AG04449 (cell line): ENCODE measurements at regions not wholly inside any gene's neighbourhood (a gene's known extent, or its start where the extent isn't known, plus 50 kb on each side); places are given as distances from the start of the nearest gene placed in this dataset.

Experiments used
- CTCF ChIA-PET: fragments of 350-600 bp; formaldehyde crosslinking; extraction: SDS; loops from one replicate; lab custom pipeline; 2021; ENCODE audit warnings: antibody characterized with exemption; lab: Yijun Ruan, JAX
- POLR2A ChIA-PET: fragments of 400-600, 350-600 bp; formaldehyde crosslinking; extraction: SDS; loops from one replicate; lab custom pipeline; 2020; ENCODE audit warnings: antibody characterized with exemption, inconsistent platforms; lab: Yijun Ruan, JAX
- DNase-seq: peaks from one replicate; pipeline ENCODE4 v3.0.0-alpha.2; 2010; ENCODE audit warnings: low read depth, low spot score
- H3K4me3 ChIP-seq: 2 replicates; pipeline ENCODE4 v1.5.1; 2011; ENCODE audit warnings: low read depth, mild to moderate bottlenecking, control low read depth, low read length
- TF ChIP-seq, protein P1 (sequence below): IDR thresholded peaks from one replicate; pipeline ENCODE4 v1.5.1; 2011; ENCODE audit warnings: mild to moderate bottlenecking, moderate library complexity, low read length, control low read depth, inconsistent platforms; ENCODE audit not compliant: insufficient read depth; ENCODE audit errors: missing control alignments

DNA sequence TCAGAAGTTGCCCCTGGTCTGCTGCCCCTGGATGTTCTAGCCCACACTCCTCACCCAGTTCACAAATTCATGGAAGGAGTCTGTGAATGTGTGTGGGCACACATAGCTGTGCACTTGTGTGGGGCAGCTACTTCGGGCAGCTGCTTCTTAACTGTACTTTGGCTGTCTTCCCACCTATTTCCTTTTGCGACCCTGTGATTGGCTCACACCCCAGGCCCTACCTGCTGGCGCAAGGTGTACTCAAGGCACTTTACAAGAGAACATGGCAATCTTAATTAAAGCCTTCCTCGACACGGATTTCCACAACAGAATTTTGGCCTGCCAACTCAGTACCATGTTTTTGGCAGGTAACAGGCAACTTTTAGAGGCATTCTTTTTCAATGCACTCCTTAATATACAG is 86.5 kb upstream of the CTTNBP2NL start:
- TF ChIP-seq, protein P1, sequence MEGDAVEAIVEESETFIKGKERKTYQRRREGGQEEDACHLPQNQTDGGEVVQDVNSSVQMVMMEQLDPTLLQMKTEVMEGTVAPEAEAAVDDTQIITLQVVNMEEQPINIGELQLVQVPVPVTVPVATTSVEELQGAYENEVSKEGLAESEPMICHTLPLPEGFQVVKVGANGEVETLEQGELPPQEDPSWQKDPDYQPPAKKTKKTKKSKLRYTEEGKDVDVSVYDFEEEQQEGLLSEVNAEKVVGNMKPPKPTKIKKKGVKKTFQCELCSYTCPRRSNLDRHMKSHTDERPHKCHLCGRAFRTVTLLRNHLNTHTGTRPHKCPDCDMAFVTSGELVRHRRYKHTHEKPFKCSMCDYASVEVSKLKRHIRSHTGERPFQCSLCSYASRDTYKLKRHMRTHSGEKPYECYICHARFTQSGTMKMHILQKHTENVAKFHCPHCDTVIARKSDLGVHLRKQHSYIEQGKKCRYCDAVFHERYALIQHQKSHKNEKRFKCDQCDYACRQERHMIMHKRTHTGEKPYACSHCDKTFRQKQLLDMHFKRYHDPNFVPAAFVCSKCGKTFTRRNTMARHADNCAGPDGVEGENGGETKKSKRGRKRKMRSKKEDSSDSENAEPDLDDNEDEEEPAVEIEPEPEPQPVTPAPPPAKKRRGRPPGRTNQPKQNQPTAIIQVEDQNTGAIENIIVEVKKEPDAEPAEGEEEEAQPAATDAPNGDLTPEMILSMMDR = no peak
- POLR2A ChIA-PET = no interaction called here
- CTCF ChIA-PET = no interaction called here
- no peak for DNase-seq
- H3K4me3 ChIP-seq = no peak overlapping the region

DNA sequence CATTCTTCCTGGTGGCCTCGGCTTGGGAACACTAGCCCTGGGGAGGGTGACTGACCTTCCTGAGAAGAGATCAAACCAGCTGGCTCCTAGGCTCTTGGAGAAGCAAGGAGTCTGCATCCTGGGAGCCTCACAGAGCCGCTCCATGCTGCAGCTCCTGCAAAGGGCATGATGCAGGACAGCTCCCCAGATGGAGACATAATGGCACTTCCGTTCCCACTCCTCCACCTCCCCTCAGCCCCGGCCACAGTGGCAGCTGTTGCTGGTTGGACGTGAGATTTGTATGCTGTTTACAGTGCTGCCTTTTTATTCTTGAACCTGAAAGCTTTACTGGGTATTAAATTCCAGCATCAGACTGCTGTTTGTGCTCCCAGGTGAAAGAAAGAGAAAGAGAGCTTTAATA is 83.7 kb upstream of the CTTNBP2NL start:
- TF ChIP-seq, protein P1 = no peak
- H3K4me3 ChIP-seq = no peak overlapping the region
- ChIA-PET CTCF (interaction anchor here (2.7 kb wide), 1 partner anchor 13 kb away, joined by 14 read pairs; no protein-coding TSS in a partner anchor), POLR2A (no interaction called here)
- DNase-seq = no peak

DNA sequence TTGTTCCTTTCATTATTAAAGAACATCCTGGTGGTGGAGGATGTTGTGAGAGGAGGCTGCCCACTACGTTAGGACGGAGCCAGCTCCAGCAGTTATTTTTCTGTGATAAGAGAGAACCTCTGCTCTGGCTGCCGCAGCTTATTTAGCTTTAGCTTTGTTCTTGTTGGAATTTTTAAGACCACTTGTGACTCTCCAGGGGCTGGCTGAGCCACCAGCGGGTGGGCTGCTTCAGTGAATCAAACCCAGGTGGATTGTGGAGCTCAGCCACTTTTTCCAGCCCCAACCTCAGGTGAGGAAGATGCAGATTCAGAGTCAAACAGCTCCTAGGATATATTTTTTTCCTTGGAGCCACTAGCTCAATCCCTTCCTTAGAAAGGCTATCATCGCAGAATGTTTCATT is 83.1 kb upstream of the CTTNBP2NL start:
- POLR2A ChIA-PET = no interaction called here
- CTCF ChIA-PET = interaction anchor here (2.7 kb wide), 1 partner anchor 13 kb away, joined by 14 read pairs; no protein-coding TSS in a partner anchor
- DNase-seq = no peak
- TF ChIP-seq, protein P1 = no peak
- no peak overlapping the region for H3K4me3 ChIP-seq

DNA sequence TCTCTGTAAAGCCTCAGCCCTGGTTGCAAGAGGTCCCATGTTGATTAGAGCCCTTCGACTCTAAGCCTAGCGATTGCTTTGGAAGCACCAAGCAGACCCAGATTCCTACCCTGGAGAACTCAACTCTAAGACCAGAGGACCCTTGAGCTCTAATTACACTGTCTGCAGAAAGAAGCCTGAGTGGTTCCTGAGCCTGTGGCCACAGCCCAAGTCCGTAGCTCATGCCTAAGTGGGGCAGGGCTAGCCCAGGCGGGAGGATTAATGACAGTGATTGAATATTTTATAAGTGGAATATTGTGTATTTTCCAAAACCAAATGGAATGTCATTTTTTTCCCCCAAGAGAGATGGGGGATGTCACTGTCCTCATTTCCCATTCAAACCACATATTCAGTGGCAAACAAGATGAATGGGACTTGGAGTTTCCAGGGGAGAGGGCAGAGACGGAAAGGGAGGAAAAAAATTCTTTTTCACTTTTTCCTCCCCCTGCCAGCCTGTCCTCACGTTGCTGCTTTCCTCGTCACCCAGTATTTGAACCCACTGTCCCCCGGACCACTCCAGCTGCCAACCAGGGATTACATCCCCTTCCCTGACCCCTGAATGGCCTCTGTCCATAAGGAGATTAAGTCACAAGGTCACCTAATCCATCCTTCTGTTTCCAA is 79.6 kb upstream of the CTTNBP2NL start:
- POLR2A ChIA-PET = no interaction called here
- TF ChIP-seq, protein P1 = no peak
- no peak for DNase-seq
- CTCF ChIA-PET = interaction anchor here (1.1 kb wide), 1 partner anchor 16 kb away, joined by 3 read pairs; no protein-coding TSS in a partner anchor
- no peak overlapping the region for H3K4me3 ChIP-seq

DNA sequence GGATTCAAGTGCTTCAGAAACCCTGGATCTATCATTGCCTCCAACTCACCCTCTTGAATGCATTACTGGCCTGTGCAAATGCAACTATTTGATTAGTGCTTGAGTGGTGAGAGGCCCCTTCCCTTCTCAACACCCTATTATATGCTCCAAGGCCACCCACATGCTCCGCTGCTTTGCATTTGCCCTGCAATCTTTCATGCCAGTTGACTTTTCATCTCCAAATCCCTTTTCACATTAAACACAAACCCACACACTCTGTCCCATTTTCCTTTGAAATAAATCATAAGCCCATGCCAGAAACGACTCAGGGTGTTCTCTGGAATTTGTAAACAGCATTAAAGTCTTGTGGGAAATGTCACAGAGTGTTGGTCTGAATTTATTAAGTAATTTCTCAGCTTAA is 78.9 kb upstream of the CTTNBP2NL start:
- no peak for DNase-seq
- TF ChIP-seq, protein P1 = no peak
- CTCF ChIA-PET = interaction anchor here (1.6 kb wide), 1 partner anchor 18 kb away, joined by 10 read pairs; no protein-coding TSS in a partner anchor
- no peak overlapping the region for H3K4me3 ChIP-seq
- POLR2A ChIA-PET = no interaction called here

DNA sequence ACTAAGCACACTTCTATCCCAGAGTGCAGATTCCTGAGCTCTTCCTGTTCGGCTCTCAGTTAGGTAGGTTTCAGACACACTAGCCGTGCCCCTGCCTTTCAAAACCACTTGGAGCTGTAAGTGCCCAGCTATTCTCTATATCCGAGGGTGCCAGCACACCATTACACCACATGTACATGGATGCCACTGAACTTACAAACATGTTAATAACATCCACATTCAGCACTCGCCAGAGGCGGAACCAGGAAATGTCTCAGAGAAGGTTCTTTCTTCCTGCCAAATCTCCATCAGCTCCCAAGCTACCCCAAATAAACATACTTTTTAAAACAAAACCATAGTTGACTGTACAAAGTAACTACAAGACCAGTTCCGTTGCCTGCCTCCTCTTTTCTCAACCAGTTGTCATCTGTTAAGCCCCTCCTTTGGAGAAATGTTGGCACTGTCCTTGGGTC is 78.4 kb upstream of the CTTNBP2NL start:
- POLR2A ChIA-PET = no interaction called here
- TF ChIP-seq, protein P1 = no peak
- CTCF ChIA-PET = interaction anchor here (1.6 kb wide), 1 partner anchor 19 kb away, joined by 10 read pairs; no protein-coding TSS in a partner anchor
- no peak for DNase-seq
- H3K4me3 ChIP-seq = no peak overlapping the region
